Left renal cortex interstitium (tissue), 4 donors: ENCODE measurements at regions not wholly inside any gene's neighbourhood (a gene's known extent, or its start where the extent isn't known, plus 50 kb on each side); places are given as distances from the start of the nearest gene placed in this dataset.

Experiments used
- DNase-seq, 4 donors: peaks; one replicate each; pipeline ENCODE4 v3.0.0-alpha.2; 2013; ENCODE audit warnings: low read depth in 4 of 4, low spot score in 2 of 4, missing footprints in 1 of 4

DNA sequence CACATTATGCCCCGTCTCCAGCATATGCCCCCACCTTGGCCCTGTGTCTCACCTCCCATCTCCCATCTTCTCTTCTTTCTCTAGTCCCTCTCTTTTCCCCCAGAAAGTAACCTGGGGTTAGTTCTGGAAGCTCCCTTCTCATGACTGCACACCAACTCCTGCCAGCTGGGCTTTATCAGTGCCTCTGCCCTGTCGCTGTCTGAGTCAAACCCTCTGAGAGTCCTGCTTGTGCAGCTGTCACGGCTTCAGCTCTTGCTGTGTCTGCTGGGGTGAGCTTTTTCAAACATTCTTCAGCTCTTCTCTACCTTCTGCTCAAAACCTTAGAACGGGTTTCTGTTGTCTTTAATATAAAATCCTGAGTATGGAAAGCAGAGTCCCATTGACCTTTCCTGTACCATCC is 304.5 kb upstream of the B3GAT1 start:
- DNase-seq, result no peak

DNA sequence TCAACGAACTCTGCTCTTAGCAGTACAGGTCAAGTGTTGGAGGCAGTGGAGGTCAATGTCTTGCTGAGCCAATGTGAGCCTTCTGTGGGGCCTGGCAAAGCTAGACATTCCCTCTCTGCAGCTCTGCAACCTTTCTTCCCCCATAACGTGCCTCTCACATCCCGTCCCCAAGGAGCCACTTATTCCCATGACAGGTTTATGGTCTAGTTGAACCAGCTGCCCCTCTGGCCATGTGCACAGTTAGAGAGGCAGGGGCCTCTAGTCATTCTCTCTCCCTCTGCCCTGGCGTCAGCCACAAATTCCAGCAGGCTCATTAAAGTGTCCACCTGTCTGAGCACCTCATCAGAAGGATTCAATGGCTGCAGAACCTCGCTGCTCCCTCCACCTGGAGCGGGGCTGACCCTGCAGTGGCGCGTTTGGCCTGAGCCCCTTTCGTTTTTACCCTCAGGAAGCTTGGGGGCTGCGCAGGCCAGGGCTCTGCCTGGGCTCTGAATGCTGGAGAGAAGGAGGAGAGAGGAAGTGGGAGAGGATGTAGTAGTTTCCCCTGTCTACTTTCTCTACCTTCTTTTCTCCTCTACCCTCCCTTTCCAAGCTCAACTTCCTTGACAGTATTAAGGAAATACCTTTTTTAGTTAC is 302.1 kb upstream of the B3GAT1 start:
- DNase-seq, result peak; percentile 68 to 85 (median 80)

DNA sequence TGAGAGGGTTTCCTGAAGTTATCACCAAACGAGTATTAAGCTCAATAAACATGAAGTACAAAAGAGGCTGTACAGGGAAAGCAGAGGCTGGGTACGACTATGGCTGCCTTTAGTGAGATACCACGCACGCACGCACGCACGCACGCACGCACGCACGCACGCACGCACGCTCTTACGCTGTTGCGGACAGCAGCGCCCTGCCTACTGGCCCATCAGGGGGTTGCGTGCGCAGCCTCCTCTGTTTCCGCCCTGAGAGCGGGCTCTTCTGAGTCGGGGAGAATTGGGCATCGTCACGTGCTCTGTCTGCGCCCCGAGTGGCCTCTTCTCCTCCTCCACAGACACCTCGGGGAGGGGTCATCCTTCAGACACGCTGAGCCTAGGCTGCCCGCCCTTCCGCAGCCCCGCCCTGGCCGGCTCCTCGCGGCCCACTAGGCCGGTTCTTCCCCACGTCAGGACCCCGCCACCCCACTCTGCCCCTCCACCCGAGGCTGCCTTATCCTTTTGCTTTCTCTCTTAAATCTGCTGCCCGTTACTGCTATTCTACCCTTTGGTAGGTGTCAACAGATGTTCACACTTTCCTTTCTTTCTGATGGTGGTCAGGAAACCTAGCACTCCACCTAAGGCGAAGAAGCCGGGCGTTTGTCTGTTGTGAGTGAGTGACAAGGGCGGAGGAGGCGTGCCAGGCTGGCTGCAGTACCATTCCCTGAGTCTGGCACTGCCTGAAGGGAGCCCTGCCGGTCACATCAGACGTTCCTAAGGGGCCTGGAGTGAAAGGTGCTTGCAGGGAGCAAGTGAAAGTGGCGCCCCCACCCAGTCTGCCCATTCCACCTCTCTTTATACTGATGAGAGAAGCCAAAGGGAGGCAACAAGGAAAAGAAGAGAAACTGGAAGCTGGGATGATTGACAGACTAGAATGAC is 300.4 kb upstream of the B3GAT1 start:
- DNase-seq, result no peak

DNA sequence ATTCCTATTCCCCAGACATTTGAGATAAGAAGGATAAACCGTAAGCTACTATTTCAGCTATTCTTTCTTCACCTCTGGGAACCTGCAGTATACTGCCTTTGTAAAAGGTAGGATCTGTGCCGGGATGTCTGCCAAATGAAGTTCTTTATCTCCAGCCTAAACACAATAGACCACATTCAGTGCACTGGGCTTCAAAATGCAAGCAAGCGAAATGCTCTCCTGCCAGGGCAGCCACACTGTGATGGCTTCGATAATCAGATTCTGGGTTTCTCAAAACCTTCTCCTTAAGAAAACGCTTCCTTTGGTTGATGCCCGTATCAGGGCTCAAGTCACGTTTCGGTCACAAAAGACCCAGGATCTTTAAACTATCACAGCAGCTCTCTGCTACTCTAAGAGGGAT is 299.5 kb upstream of the B3GAT1 start:
- no peak for DNase-seq

DNA sequence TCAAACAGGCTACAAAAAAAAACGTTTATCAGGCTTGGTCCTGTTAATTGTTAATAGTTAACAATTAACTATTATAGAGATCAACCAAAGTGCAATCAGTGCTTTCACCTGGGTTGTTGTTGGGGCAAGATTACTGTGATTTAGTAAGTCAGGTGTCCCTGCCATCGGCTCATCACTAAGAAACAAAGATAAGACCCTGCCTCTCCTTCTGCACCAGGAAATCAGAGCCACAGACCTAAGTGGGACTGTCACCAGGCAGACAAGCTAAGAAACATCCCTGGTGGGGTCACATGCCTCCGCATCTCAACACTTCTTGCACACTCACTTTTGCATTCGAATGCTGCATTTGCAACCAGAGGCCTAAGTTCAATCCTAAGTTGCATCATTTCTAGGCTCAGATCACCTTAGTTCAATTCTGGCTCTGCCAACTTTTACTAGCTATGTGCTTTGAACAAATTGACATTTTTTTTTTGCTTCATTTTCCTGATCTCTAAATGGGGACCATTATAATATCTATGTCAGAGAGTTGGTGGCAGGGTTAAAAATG is 298.9 kb upstream of the B3GAT1 start:
- no peak for DNase-seq

DNA sequence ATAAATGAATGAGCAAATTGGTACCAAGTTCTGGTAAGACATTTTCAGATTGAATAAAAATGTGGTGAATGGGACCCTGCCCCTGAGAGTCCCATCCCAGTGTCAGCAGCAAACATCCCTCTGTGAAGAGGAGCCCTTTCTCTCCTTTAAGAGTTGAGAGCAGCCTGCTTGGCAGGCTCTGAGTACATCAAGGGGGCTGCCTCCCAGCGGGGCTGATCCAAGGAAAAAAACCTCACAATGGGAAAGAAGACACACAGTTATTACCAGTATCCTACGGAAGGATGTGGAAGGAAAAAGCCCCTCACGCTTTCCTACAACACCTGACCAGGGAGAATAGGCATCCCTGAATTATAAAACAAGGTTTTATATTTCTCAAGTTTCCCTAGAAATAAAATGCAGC is 293.8 kb upstream of the B3GAT1 start:
- DNase-seq, result no peak

DNA sequence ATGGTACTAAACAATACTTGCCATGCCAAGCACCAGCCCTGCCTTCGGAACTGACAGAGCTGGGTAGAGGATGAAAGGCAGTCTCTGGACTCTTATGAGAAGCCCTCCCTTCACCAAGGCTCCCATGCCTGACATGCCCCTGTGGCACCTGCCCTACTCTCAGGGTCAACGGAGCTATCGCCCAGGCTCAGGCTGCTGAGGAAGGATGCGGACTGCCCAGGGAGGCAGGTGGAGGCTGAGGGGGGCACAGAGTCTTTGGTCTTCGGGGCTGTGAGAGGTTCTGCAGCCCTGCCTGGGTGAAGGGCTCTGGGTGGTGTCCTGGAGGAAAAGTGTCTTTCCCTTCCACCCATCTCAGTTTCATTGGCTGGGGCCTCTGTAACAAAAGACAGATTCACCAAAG is 290.8 kb upstream of the B3GAT1 start:
- DNase-seq, result no peak

DNA sequence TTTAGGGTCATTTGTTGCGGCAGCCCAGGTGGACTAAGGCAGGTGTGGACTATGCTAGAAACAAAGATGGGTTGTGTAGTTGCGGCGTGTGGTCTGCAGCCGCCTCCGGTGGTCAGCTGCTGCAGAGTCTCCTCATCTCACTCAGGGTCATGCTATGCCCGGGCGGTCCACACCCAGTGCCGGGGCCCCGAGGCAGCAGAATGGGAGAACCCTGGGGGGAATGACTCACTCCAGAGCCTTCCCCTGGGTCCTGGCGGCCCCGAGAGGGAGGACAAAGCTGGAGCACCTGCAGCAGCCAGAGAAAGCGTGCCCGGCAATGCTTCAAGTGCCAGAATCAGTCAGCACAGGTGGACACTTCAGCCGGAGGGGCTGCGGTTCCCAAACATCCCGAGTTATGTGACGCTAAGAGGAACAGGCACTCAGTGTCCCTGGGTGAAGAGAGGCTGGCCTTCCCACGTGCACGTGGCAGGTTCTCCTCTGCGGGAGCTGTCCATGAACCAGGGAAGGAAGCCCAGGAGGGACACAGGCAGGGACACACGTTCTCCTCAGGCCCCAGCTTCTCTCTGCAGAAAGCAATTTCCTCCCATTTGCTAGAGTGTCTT is 289.6 kb upstream of the B3GAT1 start:
- DNase-seq, result no peak

DNA sequence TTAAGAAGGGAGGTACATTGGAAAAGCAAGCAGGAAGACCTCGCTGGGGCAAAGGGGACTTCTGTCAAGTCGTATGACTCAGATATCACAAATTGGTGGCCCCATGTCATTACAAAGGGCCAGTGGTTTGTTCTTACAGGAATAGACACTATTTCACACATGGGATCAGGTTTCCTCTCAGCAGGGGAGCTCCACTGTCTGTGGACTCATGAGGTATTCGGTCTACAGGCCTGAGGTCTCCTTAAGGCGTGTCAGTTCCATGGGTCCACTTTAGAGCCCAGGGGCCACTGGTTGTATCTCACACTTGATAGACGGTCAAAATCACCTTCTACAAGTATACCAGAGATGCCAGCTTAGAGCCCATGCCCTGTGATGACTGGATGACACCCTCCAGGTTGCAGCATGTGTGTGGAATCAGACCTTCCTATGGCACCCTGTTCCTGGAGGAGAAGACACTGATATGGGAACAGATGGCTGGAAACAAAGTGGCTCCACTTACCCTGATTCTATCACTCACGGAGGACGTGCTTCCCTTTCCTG is 288.1 kb upstream of the B3GAT1 start:
- no peak for DNase-seq

DNA sequence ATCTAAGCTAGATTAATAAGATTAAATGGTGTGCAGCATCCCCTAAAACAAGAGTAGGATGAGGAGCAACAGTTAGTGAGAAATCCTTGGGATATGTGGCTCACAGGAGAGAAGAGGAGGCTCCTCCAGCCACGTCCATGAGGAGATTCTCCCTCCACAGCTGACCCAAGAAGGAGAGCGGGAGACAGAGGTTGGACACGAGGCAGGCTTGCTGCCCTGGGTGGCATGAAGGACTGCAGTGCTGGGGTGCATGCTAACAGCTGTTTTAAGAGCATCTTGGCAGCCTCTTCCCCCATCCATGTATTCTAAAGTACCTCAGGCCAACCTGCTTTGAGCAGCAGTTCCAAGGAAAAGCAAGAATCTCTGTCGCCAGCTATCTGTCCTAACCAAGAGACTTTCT is 284.4 kb upstream of the B3GAT1 start:
- DNase-seq, result no peak

DNA sequence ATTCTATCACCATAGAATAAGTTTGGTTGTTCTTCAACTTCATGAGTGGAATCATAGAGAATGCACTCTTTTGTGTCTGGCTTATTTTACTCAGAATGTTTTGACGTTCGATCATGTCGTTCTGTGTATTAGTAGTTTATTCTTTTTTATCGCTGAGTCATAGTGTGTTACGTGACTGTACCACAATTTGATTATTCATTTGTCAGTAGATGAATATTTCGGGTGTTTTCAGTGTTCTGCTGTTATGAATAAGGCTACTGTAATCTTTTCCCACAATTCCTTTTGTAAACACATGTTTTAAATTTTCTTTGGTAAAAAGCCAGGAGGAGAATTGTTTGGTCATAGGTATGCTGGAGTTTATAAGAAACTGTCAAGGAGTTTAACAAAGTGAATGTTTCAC is 279.9 kb upstream of the B3GAT1 start:
- no peak for DNase-seq

DNA sequence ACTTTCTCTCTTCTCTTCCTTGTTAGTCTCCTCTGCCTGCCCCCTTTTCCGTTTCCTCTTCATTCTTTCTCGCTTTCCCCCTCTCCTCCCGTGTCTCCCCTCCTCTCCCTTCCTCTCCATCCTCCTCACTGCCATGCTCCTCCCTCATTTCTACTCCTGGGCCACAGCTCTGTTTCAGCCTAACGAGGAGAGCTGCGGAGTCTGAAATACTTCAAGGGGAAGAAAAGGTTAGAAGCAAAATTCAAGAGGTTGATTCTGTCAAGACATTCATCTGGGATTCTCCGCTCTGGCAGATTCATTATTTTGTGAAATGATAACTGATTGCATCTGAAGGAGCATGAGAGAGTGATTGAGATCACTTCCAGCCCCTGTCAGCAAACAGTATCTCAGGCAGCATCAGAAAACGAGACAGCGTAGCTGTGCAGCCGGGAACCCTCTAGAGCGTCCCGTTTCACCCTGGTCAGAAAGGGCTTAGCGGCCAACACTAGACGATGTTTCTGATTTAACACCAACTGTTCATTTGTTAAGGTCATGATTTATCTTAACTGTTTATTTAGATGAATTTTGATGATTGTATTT is 279.3 kb upstream of the B3GAT1 start:
- no peak for DNase-seq

DNA sequence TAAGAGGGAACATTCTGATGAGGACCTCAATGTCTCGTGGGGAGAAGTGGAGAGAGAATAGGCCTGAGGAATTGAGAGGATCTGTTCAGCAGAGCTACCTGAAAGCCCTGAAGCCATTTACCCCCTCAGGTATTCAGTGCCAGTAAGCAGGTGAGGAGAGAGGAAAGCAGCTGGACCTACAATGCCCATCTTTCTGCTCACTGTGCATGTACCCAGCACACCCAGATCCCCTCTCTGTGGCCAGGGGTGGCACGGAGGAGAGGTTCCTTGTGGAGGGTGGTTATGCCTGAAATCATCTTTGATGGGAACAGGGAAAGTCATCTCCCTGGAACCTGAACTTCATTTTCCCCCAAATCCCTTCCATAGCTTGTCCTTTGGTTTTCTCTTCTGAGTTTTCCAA is 277.8 kb upstream of the B3GAT1 start:
- no peak for DNase-seq

DNA sequence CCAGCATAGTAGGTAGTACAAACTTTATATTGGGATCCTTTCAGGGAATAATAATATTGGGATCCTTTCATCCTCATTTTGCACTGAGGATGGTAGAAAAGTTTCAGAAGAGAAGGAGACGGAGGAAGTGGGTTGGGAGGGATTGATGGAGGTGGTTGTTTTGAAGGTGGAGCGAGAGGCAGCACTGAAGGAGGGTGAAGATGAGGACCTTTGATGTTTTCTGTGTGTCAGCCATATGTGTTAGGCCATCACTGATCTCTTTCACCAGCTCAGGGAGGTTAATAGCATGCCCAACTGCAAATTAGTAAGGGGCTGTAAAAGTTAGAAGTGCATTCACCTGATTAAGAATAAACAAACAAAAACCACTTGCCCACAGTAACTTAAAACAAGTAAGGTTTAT is 275.5 kb upstream of the B3GAT1 start:
- DNase-seq, result no peak

DNA sequence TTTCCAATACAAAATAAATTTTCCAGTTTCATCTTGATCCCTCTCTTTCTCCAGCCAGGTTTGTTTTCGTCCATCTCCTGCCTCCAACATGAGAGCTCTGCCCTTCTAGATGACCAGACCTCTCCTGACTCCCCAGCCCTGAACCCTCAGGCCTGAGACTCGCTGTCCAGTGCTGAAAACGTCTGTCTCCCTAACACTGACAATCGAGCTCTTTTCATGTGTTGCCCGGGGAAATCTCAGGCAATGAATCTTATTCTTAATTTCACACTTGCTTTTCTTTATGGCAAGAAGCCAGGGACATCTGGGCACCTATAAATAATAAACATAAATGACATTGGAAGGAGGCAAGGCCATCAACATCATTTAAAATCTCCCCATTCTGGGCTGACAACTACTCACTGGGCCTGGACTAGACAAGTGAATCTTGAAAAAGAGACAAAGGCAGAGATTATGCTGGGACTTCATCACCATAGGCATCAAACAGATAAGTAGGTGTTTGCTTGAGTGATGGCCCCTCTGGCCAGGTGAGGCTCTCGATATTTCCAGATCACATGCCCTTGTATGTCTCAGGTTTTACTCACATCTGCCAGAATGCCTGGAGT is 274.5 kb upstream of the B3GAT1 start:
- DNase-seq, result peak in 2 of 4 donors; percentile 18 to 47

DNA sequence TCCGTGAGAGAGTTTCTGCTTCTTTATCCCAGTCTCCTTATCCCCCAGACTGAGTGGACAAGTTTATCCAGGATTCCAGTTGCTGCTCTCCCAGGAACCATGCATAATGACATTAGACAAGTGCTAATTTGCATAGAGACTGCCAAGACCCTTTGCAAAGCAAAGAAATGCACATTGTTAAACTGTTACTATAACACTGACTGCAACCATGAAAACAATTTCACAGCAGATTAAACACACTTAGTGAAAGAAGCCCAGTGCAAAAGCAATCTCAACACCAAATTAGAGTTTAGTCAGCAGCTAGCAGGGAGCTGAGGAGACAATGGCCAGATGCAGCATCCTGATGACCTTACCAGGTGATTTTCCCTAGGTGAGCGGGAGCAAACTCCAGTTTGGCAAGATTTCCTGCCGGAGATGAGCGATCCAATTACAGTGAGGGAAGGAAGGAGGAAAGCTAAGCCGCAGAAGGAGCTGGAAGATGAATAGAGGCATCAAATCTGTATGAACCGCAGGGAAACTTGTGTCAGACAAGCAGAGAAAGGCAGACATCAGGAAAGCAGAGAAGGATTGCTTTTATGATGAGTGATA is 273.8 kb upstream of the B3GAT1 start:
- no peak for DNase-seq

DNA sequence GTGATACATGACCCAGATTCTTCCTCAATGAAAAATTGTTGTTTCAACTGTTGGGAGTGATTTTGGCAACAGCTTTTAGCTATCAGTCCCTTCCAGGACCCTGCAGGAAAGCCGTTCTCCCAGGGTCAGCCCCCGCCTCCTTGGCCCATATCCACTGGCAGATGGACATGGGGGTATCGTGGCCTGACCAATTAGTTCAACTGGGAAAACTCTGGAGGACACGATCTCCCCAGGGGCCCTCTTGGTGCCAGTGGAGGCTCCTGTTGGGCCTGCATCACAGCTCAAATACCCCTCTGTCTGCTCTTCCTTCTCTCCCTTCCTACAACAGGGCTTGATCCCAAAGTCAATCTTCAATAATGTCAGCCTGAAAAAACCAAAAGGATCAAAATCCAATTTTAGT is 272.5 kb upstream of the B3GAT1 start:
- no peak for DNase-seq

DNA sequence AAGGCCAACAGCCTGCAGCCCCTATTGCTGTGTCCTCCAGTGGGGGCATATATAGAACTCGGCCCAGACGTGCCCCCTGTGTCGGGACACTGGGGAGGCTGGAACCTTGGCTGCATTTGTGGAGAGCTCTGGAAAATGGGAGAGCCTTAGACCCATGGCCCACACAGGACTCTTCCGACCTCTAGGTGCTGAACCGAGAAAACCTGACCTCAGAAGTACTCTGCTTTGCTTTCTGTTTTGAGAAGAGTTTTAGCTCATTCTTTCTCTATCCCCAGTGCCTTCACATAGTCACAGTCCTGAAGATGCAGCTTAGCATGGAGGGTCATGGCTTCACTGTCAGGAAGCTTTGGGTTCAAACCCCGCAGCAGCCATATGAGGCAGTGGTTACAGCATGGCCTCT is 271.8 kb upstream of the B3GAT1 start:
- no peak for DNase-seq

DNA sequence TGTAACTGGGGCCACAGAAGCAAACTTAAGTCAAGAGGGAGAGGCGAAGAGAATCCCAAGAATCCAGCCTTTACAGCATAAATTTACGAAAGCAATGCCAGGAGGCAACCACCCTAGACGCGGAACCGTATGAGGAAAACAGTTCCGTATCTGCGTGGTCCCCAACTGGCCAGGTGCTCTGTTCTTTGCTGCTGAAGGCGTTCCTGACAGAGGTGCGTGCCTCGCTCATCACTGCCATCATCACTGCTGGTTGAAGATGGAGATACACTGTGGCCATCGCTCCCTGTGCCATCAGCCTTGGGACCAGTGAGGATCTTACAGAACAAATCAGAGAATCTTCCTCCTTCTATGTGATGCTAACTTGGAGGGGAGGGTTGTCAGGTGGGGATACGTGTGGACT is 270.5 kb upstream of the B3GAT1 start:
- no peak for DNase-seq

DNA sequence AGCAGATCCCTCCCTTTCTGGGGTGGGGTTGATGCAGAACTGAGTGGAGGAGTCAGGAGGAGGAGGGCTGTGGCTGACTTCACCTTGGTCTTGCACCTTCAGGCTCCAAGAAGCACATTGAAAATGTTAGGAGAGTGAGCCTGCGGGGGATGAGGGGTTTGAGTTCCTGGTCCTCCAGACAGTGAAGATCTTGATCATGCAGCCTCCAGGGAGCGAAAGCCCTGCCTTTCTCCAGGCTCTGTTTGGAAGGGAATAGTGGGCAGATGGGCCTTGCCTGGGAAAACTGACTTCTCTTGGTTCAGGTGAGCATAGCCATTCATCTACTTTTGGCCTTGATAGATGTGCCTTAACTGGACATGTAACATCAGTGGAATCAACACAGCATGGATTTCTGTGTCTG is 267.6 kb upstream of the B3GAT1 start:
- DNase-seq, result no peak
